HFFc6 (cell line): ENCODE measurements at regions not wholly inside any gene's neighbourhood (a gene's known extent, or its start where the extent isn't known, plus 50 kb on each side); places are given as distances from the start of the nearest gene placed in this dataset.
A peak's percentile ranks its signal among the peaks of the same experiment; 100 is the strongest.

ENCODE experiments used
- DNase-seq: peaks from one replicate; pipeline ENCODE4 v3.0.0-alpha.2; 2018
- H3K27ac Mint-ChIP-seq: 2 replicates; pipeline ENCODE4 v1.8.0; 2020; ENCODE audit warnings: mild to moderate bottlenecking, mixed read lengths
- H3K27me3 Mint-ChIP-seq: 2 replicates; pipeline ENCODE4 v1.8.0; 2021; ENCODE audit warnings: mild to moderate bottlenecking, moderate library complexity, mixed read lengths; ENCODE audit not compliant: insufficient read depth
- H3K36me3 Mint-ChIP-seq: 2 replicates; pipeline ENCODE4 v1.8.0; 2021; ENCODE audit warnings: low read depth, mixed read lengths
- H3K4me1 Mint-ChIP-seq: 2 replicates; pipeline ENCODE4 v1.8.0; 2020; ENCODE audit warnings: low read depth, mixed read lengths
- H3K4me3 Mint-ChIP-seq: 2 replicates; pipeline ENCODE4 v1.8.0; 2020; ENCODE audit warnings: mild to moderate bottlenecking, moderate library complexity, mixed read lengths
- H3K9me3 Mint-ChIP-seq: 2 replicates; pipeline ENCODE4 v1.8.0; 2020; ENCODE audit warnings: mild to moderate bottlenecking, mixed read lengths
- CTCF ChIP-seq: fragments of 200-600 bp; sonication (generic); IDR thresholded peaks from 2 replicates; pipeline ENCODE4 v1.5.0; 2021; ENCODE audit warnings: antibody characterized with exemption, mild to moderate bottlenecking

DNA sequence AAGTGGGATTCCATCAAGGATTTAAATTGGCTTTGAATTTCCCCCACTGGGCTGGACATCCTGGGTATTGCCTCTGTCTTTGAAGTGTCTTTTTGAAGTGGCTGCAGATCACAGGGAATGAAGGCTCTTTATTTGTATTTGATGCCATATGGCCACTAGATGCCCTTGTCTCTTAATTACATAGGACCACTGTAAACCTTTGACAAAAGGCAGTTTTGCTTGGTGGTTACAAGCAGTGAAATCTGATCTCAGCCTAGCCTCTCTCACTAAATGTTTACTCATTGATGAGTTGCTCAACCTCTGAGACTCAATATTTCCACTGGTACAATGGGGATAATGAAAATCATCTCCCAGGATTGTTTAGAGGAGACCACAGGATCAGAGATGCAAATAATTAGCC lies 102.2 kb downstream of the INSIG2 start:
- Mint-ChIP-seq H3K36me3 (no peaks in the 10 kb centered on the region), H3K9me3 (no peaks in the 10 kb centered on the region), H3K27ac (no peak overlapping the region), H3K4me1 (peaks cover 12% of the 10 kb centered on the region), H3K4me3 (no peak overlapping the region), H3K27me3 (peaks cover 20% of the 10 kb centered on the region)
- DNase-seq: no peak
- TF ChIP-seq CTCF: no peak

DNA sequence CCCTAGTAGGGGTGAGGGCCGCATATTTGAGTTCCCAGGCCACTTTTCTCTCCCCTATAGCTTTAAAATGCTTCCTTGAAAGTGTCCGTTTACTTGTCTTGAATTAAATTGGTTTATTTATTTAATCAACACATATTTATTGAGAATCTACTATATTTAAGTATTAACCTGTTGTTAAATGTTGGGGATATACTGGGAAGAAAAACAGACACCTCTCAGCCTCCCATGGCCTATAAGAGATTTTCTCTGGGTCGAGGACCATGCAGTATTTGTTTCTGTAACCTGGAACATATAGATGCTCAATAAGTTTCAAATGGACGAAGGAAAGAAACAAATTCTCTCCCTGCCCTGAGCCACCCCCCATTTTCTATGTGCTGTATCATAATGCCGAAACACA lies 98.6 kb downstream of the INSIG2 start:
- H3K9me3 Mint-ChIP-seq: no peaks in the 10 kb centered on the region
- no peak overlapping the region for H3K27ac Mint-ChIP-seq
- H3K4me1 Mint-ChIP-seq: peaks cover 18% of the 10 kb centered on the region
- no peak for TF ChIP-seq CTCF
- no peak for DNase-seq
- H3K36me3 Mint-ChIP-seq: no peaks in the 10 kb centered on the region
- H3K4me3 Mint-ChIP-seq: peak overlapping the region; percentile 89
- peaks cover 25% of the 10 kb centered on the region for H3K27me3 Mint-ChIP-seq

GRCh38 chr2:118186110-118186857 lies 98.0 kb downstream of the INSIG2 start:
- Mint-ChIP-seq H3K9me3 (no peaks in the 10 kb centered on the region), H3K36me3 (no peaks in the 10 kb centered on the region), H3K4me1 (peaks cover 18% of the 10 kb centered on the region), H3K27ac (peak overlapping the region; percentile 50), H3K27me3 (peaks cover 25% of the 10 kb centered on the region), H3K4me3 (peak overlapping the region; percentile 89)
- DNase-seq: peak; percentile 16
- TF ChIP-seq CTCF: no peak

- no peak for DNase-seq
- Mint-ChIP-seq H3K9me3 (no peaks in the 10 kb centered on the region), H3K4me3 (peak overlapping the region; percentile 89), H3K4me1 (peaks cover 18% of the 10 kb centered on the region), H3K36me3 (no peaks in the 10 kb centered on the region), H3K27ac (peak overlapping the region; percentile 50), H3K27me3 (peaks cover 25% of the 10 kb centered on the region)
- no peak for TF ChIP-seq CTCF
Measured at GRCh38 chr2:118185210-118186109, 97.2 kb downstream of the INSIG2 start.

DNA sequence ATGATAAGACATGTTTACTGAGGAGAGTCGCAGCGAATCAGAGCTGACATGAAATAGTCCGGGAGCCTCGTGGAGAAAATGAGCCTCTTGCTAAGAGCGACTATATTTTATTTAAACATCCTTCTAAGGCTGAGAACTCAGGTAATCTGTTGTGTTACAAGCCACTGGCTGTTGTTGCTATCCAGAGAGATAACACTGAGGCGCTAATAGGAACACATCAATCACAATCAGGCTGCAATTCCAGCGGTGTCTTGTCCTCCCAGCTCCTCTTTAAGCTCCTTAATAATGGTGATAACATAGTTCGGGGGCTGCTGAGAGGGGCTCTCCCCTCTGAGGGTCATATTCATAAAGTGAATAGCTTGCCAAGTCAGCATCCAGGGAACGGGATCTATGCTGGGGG lies 95.1 kb downstream of the INSIG2 start:
- no peak overlapping the region for H3K27ac Mint-ChIP-seq

More for the DNA sequence above, 95.1 kb downstream of the INSIG2 start:
- Mint-ChIP-seq H3K36me3 (no peaks in the 10 kb centered on the region), H3K4me1 (peaks cover 18% of the 10 kb centered on the region), H3K4me3 (no peak overlapping the region), H3K9me3 (no peaks in the 10 kb centered on the region), H3K27me3 (peaks cover 19% of the 10 kb centered on the region)
- DNase-seq: no peak
- no peak for TF ChIP-seq CTCF
